ENCODE measurements at regions not wholly inside any gene's neighbourhood (a gene's known extent, or its start where the extent isn't known, plus 50 kb on each side); places are given as distances from the start of the nearest gene placed in this dataset.

DNA sequence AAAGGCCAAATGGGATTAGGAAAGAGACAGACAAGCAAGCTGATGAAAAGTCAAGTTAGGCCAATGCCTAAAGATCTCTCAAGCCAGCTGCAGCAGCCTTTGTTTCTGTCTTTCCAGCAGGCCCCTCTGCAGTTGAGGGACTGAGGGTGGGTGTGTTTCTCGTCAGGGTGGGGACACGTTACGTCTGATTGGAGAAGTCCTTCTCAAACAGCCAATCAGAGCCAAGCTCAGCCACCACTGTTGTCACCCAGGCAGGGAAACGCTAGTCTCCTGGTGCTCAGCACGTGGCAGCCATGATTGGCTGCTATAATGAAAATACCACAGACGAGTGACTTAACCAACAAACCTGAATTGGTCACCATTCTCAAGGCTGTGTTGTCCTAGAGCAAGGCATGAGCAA lies 177.1 kb upstream of the LCORL start:
- no peaks in the 10 kb centered on the region for H3K27me3 ChIP-seq (ENCODE audit: insufficient read depth, low read length)
- H2AFZ ChIP-seq (ENCODE audit: low read length, unreplicated experiment) = no peak overlapping the region
- no peaks in the 10 kb centered on the region for H3K36me3 ChIP-seq (ENCODE audit: insufficient read depth, low read length)
- H3K4me1 ChIP-seq (ENCODE audit: control insufficient read depth, insufficient read depth, low read length, unreplicated experiment) = no peaks in the 10 kb centered on the region
- no peak overlapping the region for H3K4me3 ChIP-seq (ENCODE audit: low read depth, low read length)
- H3K27ac ChIP-seq (ENCODE audit: low read depth, low read length) = no peak overlapping the region
- H3K79me2 ChIP-seq (ENCODE audit: control insufficient read depth, insufficient read depth, low read length, unreplicated experiment) = no peaks in the 10 kb centered on the region

DNA sequence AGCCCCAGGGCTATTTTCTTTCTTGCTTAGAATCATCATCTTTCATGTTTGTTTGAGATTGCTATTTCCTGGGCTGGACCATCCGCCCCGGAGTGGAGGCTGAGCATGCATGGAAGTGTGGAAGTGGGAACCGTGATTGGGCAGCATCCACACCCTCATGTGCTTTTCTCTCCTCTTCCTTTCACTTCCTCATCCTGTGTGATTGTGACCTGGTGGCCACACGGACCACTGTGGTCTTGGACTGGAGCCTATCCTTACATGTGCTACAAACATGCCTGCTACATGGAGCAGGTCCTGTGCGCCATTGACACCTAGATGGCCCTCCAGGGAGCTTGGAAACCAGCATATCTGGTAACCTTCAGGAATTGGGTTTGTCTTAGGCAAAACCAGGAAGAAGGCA lies 175.9 kb upstream of the LCORL start:
- H3K27ac ChIP-seq (ENCODE audit: low read depth, low read length) = no peak overlapping the region
- H3K36me3 ChIP-seq (ENCODE audit: insufficient read depth, low read length) = no peaks in the 10 kb centered on the region
- no peak overlapping the region for H3K4me3 ChIP-seq (ENCODE audit: low read depth, low read length)
- no peak overlapping the region for H2AFZ ChIP-seq (ENCODE audit: low read length, unreplicated experiment)
- no peaks in the 10 kb centered on the region for H3K79me2 ChIP-seq (ENCODE audit: control insufficient read depth, insufficient read depth, low read length, unreplicated experiment)
- H3K27me3 ChIP-seq (ENCODE audit: insufficient read depth, low read length) = no peaks in the 10 kb centered on the region
- no peaks in the 10 kb centered on the region for H3K4me1 ChIP-seq (ENCODE audit: control insufficient read depth, insufficient read depth, low read length, unreplicated experiment)

DNA sequence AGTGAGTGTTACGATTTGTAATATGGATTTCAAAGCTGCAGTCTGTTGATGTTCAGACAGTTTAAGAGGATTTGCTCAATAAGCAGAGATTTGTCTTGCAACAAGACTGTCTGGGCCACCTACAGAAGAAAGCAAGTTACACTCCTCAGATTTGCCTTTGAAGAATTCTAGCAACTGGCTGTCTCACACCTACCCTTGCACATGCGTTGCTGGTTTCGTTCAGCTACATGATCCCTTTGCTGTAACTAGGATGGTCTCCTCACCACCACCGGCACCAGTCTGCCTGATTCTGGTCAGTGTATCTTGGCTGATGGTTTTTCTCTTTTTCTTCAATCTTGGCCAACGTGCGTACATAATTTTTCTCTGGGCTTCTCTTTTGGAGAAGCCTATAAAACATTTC lies 172.7 kb upstream of the LCORL start:
- H2AFZ ChIP-seq (ENCODE audit: low read length, unreplicated experiment) = no peak overlapping the region
- no peak overlapping the region for H3K4me3 ChIP-seq (ENCODE audit: low read depth, low read length)
- H3K27me3 ChIP-seq (ENCODE audit: insufficient read depth, low read length) = no peaks in the 10 kb centered on the region
- no peak overlapping the region for H3K27ac ChIP-seq (ENCODE audit: low read depth, low read length)
- H3K79me2 ChIP-seq (ENCODE audit: control insufficient read depth, insufficient read depth, low read length, unreplicated experiment) = no peaks in the 10 kb centered on the region
- H3K36me3 ChIP-seq (ENCODE audit: insufficient read depth, low read length) = no peaks in the 10 kb centered on the region
- no peaks in the 10 kb centered on the region for H3K4me1 ChIP-seq (ENCODE audit: control insufficient read depth, insufficient read depth, low read length, unreplicated experiment)

DNA sequence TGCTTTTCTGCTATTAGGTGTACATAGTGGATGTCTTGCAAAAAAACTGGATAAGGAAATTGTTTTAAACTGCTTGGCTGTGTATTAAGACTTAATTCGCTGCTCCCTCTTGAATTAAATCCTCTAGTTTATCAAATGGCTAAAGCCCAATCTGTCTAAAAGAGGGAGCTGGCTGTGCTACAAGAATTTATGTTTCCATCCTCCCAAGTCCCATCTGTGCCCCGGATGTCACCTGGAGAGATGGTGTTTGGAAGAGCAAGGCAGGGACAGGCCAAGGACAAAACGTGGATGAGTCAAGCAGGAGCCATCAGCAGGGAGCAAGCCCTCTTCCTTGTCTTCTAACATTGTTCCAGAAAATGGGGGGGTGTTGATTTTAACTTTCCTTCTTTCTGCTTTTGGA lies 171.3 kb upstream of the LCORL start:
- Histone ChIP-seq H3K4me1 (ENCODE audit: control insufficient read depth, insufficient read depth, low read length, unreplicated experiment) (no peaks in the 10 kb centered on the region), H3K79me2 (ENCODE audit: control insufficient read depth, insufficient read depth, low read length, unreplicated experiment) (no peaks in the 10 kb centered on the region), H3K4me3 (ENCODE audit: low read depth, low read length) (no peak overlapping the region), H3K36me3 (ENCODE audit: insufficient read depth, low read length) (no peaks in the 10 kb centered on the region), H3K27me3 (ENCODE audit: insufficient read depth, low read length) (no peaks in the 10 kb centered on the region), H3K27ac (ENCODE audit: low read depth, low read length) (no peak overlapping the region), H2AFZ (ENCODE audit: low read length, unreplicated experiment) (no peak overlapping the region)

DNA sequence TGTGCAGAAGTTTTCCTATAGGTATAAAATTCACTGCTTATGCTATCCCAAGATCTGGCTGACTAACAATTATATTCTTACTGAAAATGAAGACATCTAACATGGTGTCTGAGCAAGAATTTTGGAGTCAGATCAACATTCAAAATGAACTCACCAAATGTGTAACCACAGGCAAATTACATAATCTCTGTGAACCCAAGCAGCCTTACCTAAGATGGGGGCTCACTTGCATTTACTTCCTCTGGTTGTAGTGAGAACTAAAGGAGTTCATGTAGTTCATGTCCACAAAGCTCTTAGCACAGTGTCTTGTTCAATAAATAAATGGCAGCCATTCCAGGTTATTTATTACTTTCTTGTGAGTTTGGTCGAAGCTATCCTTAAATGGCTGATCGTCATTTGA lies 163.9 kb upstream of the LCORL start:
- no peaks in the 10 kb centered on the region for H3K79me2 ChIP-seq (ENCODE audit: control insufficient read depth, insufficient read depth, low read length, unreplicated experiment)
- H2AFZ ChIP-seq (ENCODE audit: low read length, unreplicated experiment) = no peak overlapping the region
- no peaks in the 10 kb centered on the region for H3K27me3 ChIP-seq (ENCODE audit: insufficient read depth, low read length)
- no peak overlapping the region for H3K27ac ChIP-seq (ENCODE audit: low read depth, low read length)
- H3K4me3 ChIP-seq (ENCODE audit: low read depth, low read length) = no peak overlapping the region
- H3K4me1 ChIP-seq (ENCODE audit: control insufficient read depth, insufficient read depth, low read length, unreplicated experiment) = no peaks in the 10 kb centered on the region
- H3K36me3 ChIP-seq (ENCODE audit: insufficient read depth, low read length) = no peaks in the 10 kb centered on the region

DNA sequence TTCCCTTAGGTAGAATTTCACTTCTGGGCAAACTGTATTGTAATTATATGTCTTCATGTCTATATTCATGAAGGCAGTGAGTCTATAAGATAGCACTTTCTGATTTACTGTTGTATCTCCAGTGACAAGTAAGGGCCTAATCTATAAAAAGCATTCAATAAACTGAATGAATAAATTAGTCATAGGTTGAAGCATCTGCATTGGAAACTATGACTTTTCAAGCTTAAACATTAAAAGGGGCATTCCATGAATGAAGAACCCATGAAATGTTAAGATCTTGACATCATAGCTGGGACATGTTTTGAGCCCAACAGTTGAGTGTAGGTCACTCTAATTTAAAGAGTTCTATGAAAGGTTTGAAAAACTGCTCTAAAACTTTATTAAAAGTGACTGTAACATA lies 159.3 kb upstream of the LCORL start:
- Histone ChIP-seq H3K27ac (ENCODE audit: low read depth, low read length) (no peak overlapping the region), H3K4me1 (ENCODE audit: control insufficient read depth, insufficient read depth, low read length, unreplicated experiment) (no peaks in the 10 kb centered on the region), H2AFZ (ENCODE audit: low read length, unreplicated experiment) (no peak overlapping the region), H3K4me3 (ENCODE audit: low read depth, low read length) (no peak overlapping the region), H3K36me3 (ENCODE audit: insufficient read depth, low read length) (no peaks in the 10 kb centered on the region), H3K27me3 (ENCODE audit: insufficient read depth, low read length) (no peaks in the 10 kb centered on the region), H3K79me2 (ENCODE audit: control insufficient read depth, insufficient read depth, low read length, unreplicated experiment) (no peaks in the 10 kb centered on the region)

DNA sequence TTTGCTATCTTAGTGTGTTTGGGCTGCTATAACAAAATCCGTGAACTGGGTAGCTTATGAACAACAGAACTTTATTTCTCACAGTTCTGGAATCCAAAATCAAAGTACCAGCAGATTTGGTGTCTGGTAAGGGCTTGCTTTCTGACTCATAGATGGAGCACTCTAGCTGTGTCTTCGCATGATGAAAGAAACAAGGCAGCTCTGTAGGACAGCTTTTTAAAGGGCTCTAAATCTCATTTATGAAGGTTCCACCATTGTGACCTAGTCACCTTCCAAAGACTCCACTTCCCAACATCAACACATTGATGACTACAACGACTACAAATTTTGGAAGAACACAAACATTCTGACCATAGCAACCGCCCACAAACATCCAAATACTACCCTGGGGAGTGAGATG lies 158.6 kb upstream of the LCORL start:
- no peak overlapping the region for H3K27ac ChIP-seq (ENCODE audit: low read depth, low read length)
- no peaks in the 10 kb centered on the region for H3K27me3 ChIP-seq (ENCODE audit: insufficient read depth, low read length)
- no peaks in the 10 kb centered on the region for H3K4me1 ChIP-seq (ENCODE audit: control insufficient read depth, insufficient read depth, low read length, unreplicated experiment)
- no peak overlapping the region for H2AFZ ChIP-seq (ENCODE audit: low read length, unreplicated experiment)
- no peaks in the 10 kb centered on the region for H3K79me2 ChIP-seq (ENCODE audit: control insufficient read depth, insufficient read depth, low read length, unreplicated experiment)
- no peak overlapping the region for H3K4me3 ChIP-seq (ENCODE audit: low read depth, low read length)
- H3K36me3 ChIP-seq (ENCODE audit: insufficient read depth, low read length) = no peaks in the 10 kb centered on the region

DNA sequence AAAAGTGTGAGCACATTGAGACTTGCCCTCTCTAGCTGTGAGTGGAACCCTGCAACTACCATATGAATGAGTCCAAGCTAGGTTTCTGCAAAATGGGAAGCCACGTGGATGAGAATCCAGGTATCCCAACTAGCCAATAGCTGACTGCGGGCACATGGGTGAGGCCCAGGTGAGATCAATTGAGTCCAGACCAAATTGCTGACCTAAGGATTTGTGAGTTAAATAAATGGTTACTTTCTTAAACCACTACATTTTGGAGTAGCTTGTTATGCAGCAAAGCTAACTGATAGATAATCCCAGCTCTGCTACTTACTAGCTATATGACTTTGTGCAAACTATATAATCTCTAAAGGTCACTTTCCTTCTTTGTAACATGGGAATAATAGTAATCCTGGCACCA lies 150.3 kb upstream of the LCORL start:
- H3K4me3 ChIP-seq (ENCODE audit: low read depth, low read length) = no peak overlapping the region
- H2AFZ ChIP-seq (ENCODE audit: low read length, unreplicated experiment) = no peak overlapping the region
- H3K27me3 ChIP-seq (ENCODE audit: insufficient read depth, low read length) = no peaks in the 10 kb centered on the region
- H3K79me2 ChIP-seq (ENCODE audit: control insufficient read depth, insufficient read depth, low read length, unreplicated experiment) = no peaks in the 10 kb centered on the region
- H3K4me1 ChIP-seq (ENCODE audit: control insufficient read depth, insufficient read depth, low read length, unreplicated experiment) = no peaks in the 10 kb centered on the region
- no peak overlapping the region for H3K27ac ChIP-seq (ENCODE audit: low read depth, low read length)
- H3K36me3 ChIP-seq (ENCODE audit: insufficient read depth, low read length) = no peaks in the 10 kb centered on the region

DNA sequence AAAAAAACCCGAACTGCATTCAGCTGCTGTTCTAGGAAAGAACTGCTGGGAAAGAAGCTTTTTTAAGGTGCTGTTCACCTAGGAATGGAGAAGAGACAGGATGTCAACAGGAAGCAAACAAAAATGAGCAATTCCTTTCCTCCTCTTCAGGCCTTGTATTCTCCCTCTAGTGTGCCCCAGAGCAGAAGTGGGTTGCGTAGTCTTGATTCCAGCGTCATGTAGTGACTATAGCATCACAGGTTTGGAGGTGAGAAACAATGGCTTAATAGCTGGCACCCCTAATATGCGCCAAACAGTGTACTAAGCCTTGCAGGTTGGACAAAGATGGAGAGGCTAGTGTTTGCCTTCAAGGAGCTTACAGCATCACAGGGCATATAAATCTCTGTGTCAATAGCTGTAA lies 146.3 kb upstream of the LCORL start:
- no peaks in the 10 kb centered on the region for H3K36me3 ChIP-seq (ENCODE audit: insufficient read depth, low read length)
- no peak overlapping the region for H3K4me3 ChIP-seq (ENCODE audit: low read depth, low read length)
- H3K27ac ChIP-seq (ENCODE audit: low read depth, low read length) = no peak overlapping the region
- no peaks in the 10 kb centered on the region for H3K79me2 ChIP-seq (ENCODE audit: control insufficient read depth, insufficient read depth, low read length, unreplicated experiment)
- no peak overlapping the region for H2AFZ ChIP-seq (ENCODE audit: low read length, unreplicated experiment)
- H3K27me3 ChIP-seq (ENCODE audit: insufficient read depth, low read length) = no peaks in the 10 kb centered on the region
- H3K4me1 ChIP-seq (ENCODE audit: control insufficient read depth, insufficient read depth, low read length, unreplicated experiment) = no peaks in the 10 kb centered on the region

DNA sequence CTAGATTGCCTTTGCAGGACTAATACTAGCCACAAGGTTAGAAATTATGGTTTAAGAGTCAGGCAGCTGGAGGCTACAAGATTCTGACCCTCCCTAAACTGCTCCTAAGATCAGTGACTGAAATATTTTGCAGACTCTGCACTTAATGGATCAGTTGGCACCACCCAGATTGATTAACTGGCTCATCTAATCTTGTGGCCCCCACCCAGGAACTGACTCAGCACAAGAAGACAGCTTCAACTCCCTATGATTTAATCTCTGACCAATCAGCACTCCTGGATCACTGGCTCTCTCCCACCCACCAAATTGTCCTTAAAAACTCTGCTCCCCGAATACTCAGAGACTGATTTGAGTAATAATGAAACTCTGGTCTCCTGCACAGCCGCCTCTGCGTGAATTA lies 145.4 kb upstream of the LCORL start:
- Histone ChIP-seq H3K36me3 (ENCODE audit: insufficient read depth, low read length) (no peaks in the 10 kb centered on the region), H3K4me3 (ENCODE audit: low read depth, low read length) (no peak overlapping the region), H3K27ac (ENCODE audit: low read depth, low read length) (no peak overlapping the region), H3K4me1 (ENCODE audit: control insufficient read depth, insufficient read depth, low read length, unreplicated experiment) (no peaks in the 10 kb centered on the region), H2AFZ (ENCODE audit: low read length, unreplicated experiment) (no peak overlapping the region), H3K27me3 (ENCODE audit: insufficient read depth, low read length) (no peaks in the 10 kb centered on the region), H3K79me2 (ENCODE audit: control insufficient read depth, insufficient read depth, low read length, unreplicated experiment) (no peaks in the 10 kb centered on the region)

DNA sequence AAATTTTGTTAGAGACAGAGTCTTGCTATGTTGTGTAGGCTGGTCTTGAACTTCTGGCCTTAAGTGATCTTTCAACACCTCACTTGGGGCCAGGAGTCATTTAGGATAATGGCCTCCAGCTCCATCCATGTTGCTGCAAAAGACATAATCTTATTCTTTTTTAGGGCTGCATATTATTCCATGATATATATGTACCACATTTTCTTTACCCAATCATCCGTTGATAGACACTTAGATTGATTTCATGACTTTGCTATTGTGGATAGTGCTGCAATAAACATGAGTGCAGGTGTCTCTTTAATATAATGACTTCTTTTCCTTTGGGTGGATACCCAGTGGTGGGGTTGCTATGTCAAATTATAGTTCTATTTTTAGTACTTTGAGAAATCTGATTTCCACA lies 140.9 kb upstream of the LCORL start:
- no peaks in the 10 kb centered on the region for H3K4me1 ChIP-seq (ENCODE audit: control insufficient read depth, insufficient read depth, low read length, unreplicated experiment)
- H2AFZ ChIP-seq (ENCODE audit: low read length, unreplicated experiment) = no peak overlapping the region
- no peaks in the 10 kb centered on the region for H3K36me3 ChIP-seq (ENCODE audit: insufficient read depth, low read length)
- H3K27ac ChIP-seq (ENCODE audit: low read depth, low read length) = no peak overlapping the region
- no peak overlapping the region for H3K4me3 ChIP-seq (ENCODE audit: low read depth, low read length)
- H3K27me3 ChIP-seq (ENCODE audit: insufficient read depth, low read length) = no peaks in the 10 kb centered on the region
- no peaks in the 10 kb centered on the region for H3K79me2 ChIP-seq (ENCODE audit: control insufficient read depth, insufficient read depth, low read length, unreplicated experiment)

Measured in ACC112 (cell line).